ENCODE measurements at regions not wholly inside any gene's neighbourhood (a gene's known extent, or its start where the extent isn't known, plus 50 kb on each side); places are given as distances from the start of the nearest gene placed in this dataset.

DNA sequence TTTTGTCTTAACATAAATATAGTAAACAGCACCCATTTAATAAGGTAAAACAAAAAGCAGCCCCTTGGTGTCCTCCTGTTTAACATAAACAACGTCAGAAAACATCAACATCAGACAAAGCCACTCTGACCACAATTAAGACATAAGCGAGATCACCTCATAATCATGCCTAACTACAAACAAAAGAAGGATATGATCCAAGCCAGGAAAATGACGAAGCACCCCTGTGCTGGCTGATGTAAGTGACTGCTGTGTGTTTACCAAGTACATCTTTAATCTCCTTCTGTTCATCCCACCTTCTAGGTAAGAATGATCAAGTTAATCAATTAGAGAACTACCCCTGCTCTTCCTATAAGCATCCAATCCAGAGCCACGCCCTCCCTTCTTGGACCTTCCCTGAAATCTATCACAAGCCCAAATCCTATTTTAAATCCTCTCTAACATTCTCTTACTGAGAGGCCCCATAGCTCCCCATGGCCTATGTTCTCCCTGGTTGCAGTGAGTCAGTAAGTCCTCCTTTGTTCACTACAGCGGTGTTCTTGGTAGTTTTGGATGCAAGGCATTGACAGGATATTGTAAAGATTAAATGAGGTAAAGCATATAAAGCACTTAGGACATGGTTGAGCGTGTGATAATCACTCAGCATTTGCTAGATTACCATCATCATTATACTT lies 424.2 kb downstream of the TSN start (continued):
- no peak for TF ChIP-seq CBX5 (IDR thresholded peaks at IDR 0.05; ENCODE audit: low read depth, low read length)
- no peak for TF ChIP-seq BCL11A (IDR thresholded peaks at IDR 0.05; ENCODE audit: low read depth in 2 of 2, low read length in 2 of 2)
- no peak for TF ChIP-seq CBX8 (IDR thresholded peaks at IDR 0.05; ENCODE audit: borderline replicate concordance, low read depth, low read length)
- TF ChIP-seq KDM4A (IDR thresholded peaks at IDR 0.05; ENCODE audit: low read depth, low read length, severe bottlenecking), result no peak
- TF ChIP-seq EP300 (IDR thresholded peaks at IDR 0.05; ENCODE audit: borderline replicate concordance in 1 of 2, low read depth in 2 of 2, low read length in 2 of 2), result no peak
- TF ChIP-seq RNF2 (IDR thresholded peaks at IDR 0.05; ENCODE audit: borderline replicate concordance, low read depth, low read length, missing control alignments, poor library complexity, severe bottlenecking), result no peak
- TF ChIP-seq GABPA (IDR thresholded peaks at IDR 0.05; ENCODE audit: borderline replicate concordance, insufficient read depth, low read length), result no peak
- no peak for TF ChIP-seq YY1 (IDR thresholded peaks at IDR 0.05; ENCODE audit: low read depth, low read length)
